ENCODE measurements at regions not wholly inside any gene's neighbourhood (a gene's known extent, or its start where the extent isn't known, plus 50 kb on each side); places are given as distances from the start of the nearest gene placed in this dataset.

GRCh38 chr6:81853975-81854374, 101.5 kb upstream of the TENT5A start:
- TF ChIP-seq, protein P1, sequence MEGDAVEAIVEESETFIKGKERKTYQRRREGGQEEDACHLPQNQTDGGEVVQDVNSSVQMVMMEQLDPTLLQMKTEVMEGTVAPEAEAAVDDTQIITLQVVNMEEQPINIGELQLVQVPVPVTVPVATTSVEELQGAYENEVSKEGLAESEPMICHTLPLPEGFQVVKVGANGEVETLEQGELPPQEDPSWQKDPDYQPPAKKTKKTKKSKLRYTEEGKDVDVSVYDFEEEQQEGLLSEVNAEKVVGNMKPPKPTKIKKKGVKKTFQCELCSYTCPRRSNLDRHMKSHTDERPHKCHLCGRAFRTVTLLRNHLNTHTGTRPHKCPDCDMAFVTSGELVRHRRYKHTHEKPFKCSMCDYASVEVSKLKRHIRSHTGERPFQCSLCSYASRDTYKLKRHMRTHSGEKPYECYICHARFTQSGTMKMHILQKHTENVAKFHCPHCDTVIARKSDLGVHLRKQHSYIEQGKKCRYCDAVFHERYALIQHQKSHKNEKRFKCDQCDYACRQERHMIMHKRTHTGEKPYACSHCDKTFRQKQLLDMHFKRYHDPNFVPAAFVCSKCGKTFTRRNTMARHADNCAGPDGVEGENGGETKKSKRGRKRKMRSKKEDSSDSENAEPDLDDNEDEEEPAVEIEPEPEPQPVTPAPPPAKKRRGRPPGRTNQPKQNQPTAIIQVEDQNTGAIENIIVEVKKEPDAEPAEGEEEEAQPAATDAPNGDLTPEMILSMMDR (IDR thresholded peaks at IDR 0.05): no peak
- TF ChIP-seq POLR2A (IDR thresholded peaks at IDR 0.05): no peak

Measured in esophagus squamous epithelium (tissue), 4 donors.